H1 (cell line): ENCODE measurements at regions not wholly inside any gene's neighbourhood (a gene's known extent, or its start where the extent isn't known, plus 50 kb on each side); places are given as distances from the start of the nearest gene placed in this dataset.

ENCODE experiments used
- KDM5A ChIP-seq: fragments of 200-600 bp; IDR thresholded peaks from 2 replicates; pipeline ENCODE4 v1.7.1; 2012; ENCODE audit warnings: mild to moderate bottlenecking, low read length, inconsistent platforms, mixed read lengths
- POU5F1 ChIP-seq: IDR thresholded peaks from 2 replicates; pipeline ENCODE4 v1.6.1; 2011; ENCODE audit warnings: low read depth, mild to moderate bottlenecking, low read length, moderate library complexity
- SIRT6 ChIP-seq: IDR thresholded peaks from one replicate; pipeline ENCODE4 v1.7.1; 2012; ENCODE audit warnings: low read length, inconsistent platforms
- SIX5 ChIP-seq: IDR thresholded peaks from 2 replicates; pipeline ENCODE4 v1.6.1; 2011; ENCODE audit warnings: mild to moderate bottlenecking, low read depth, low read length
- SP1 ChIP-seq: IDR thresholded peaks from 2 replicates; pipeline ENCODE4 v1.6.1; 2011; ENCODE audit warnings: low read depth, low read length
- TEAD4 ChIP-seq: IDR thresholded peaks from 2 replicates; pipeline ENCODE4 v1.6.1; 2012; ENCODE audit warnings: low read depth, low read length, inconsistent platforms, mixed read lengths
- TF ChIP-seq, protein P1 (sequence below): fragments of 300-600 bp; sonication (generic); IDR thresholded peaks from 2 replicates; pipeline ENCODE4 v1.7.1; 2012; ENCODE audit warnings: low read length, moderate library complexity, mild to moderate bottlenecking, inconsistent platforms; ENCODE audit not compliant: insufficient replicate concordance
- TF ChIP-seq, protein P2 (sequence below): IDR thresholded peaks from 2 replicates; pipeline ENCODE4 v1.6.1; 2012; ENCODE audit warnings: inconsistent platforms

- TF ChIP-seq, protein P1, sequence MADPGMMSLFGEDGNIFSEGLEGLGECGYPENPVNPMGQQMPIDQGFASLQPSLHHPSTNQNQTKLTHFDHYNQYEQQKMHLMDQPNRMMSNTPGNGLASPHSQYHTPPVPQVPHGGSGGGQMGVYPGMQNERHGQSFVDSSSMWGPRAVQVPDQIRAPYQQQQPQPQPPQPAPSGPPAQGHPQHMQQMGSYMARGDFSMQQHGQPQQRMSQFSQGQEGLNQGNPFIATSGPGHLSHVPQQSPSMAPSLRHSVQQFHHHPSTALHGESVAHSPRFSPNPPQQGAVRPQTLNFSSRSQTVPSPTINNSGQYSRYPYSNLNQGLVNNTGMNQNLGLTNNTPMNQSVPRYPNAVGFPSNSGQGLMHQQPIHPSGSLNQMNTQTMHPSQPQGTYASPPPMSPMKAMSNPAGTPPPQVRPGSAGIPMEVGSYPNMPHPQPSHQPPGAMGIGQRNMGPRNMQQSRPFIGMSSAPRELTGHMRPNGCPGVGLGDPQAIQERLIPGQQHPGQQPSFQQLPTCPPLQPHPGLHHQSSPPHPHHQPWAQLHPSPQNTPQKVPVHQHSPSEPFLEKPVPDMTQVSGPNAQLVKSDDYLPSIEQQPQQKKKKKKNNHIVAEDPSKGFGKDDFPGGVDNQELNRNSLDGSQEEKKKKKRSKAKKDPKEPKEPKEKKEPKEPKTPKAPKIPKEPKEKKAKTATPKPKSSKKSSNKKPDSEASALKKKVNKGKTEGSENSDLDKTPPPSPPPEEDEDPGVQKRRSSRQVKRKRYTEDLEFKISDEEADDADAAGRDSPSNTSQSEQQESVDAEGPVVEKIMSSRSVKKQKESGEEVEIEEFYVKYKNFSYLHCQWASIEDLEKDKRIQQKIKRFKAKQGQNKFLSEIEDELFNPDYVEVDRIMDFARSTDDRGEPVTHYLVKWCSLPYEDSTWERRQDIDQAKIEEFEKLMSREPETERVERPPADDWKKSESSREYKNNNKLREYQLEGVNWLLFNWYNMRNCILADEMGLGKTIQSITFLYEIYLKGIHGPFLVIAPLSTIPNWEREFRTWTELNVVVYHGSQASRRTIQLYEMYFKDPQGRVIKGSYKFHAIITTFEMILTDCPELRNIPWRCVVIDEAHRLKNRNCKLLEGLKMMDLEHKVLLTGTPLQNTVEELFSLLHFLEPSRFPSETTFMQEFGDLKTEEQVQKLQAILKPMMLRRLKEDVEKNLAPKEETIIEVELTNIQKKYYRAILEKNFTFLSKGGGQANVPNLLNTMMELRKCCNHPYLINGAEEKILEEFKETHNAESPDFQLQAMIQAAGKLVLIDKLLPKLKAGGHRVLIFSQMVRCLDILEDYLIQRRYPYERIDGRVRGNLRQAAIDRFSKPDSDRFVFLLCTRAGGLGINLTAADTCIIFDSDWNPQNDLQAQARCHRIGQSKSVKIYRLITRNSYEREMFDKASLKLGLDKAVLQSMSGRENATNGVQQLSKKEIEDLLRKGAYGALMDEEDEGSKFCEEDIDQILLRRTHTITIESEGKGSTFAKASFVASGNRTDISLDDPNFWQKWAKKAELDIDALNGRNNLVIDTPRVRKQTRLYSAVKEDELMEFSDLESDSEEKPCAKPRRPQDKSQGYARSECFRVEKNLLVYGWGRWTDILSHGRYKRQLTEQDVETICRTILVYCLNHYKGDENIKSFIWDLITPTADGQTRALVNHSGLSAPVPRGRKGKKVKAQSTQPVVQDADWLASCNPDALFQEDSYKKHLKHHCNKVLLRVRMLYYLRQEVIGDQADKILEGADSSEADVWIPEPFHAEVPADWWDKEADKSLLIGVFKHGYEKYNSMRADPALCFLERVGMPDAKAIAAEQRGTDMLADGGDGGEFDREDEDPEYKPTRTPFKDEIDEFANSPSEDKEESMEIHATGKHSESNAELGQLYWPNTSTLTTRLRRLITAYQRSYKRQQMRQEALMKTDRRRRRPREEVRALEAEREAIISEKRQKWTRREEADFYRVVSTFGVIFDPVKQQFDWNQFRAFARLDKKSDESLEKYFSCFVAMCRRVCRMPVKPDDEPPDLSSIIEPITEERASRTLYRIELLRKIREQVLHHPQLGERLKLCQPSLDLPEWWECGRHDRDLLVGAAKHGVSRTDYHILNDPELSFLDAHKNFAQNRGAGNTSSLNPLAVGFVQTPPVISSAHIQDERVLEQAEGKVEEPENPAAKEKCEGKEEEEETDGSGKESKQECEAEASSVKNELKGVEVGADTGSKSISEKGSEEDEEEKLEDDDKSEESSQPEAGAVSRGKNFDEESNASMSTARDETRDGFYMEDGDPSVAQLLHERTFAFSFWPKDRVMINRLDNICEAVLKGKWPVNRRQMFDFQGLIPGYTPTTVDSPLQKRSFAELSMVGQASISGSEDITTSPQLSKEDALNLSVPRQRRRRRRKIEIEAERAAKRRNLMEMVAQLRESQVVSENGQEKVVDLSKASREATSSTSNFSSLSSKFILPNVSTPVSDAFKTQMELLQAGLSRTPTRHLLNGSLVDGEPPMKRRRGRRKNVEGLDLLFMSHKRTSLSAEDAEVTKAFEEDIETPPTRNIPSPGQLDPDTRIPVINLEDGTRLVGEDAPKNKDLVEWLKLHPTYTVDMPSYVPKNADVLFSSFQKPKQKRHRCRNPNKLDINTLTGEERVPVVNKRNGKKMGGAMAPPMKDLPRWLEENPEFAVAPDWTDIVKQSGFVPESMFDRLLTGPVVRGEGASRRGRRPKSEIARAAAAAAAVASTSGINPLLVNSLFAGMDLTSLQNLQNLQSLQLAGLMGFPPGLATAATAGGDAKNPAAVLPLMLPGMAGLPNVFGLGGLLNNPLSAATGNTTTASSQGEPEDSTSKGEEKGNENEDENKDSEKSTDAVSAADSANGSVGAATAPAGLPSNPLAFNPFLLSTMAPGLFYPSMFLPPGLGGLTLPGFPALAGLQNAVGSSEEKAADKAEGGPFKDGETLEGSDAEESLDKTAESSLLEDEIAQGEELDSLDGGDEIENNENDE: no peak
- TF ChIP-seq TEAD4 (peak; percentile 83), SP1 (no peak), SIRT6 (no peak), KDM5A (no peak), SIX5 (no peak), POU5F1 (peak; percentile 72)
- TF ChIP-seq, protein P2, sequence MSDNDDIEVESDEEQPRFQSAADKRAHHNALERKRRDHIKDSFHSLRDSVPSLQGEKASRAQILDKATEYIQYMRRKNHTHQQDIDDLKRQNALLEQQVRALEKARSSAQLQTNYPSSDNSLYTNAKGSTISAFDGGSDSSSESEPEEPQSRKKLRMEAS: peak; percentile 22; the same call in 1 of the 2 replicates
These were observed 181.5 kb upstream of the PELI2 start (continued) for GRCh38 chr14:55936691-55937090.
